K562 (cell line): ENCODE measurements at regions not wholly inside any gene's neighbourhood (a gene's known extent, or its start where the extent isn't known, plus 50 kb on each side); places are given as distances from the start of the nearest gene placed in this dataset.

Source experiments
- ATAC-seq: fragments of 200-7000 bp; cut with Tn5 transposase; 3 replicates; pipeline ENCODE4 v1.9.1; 2020; ENCODE audit warnings: moderate library complexity
- BruUV-seq: library from RNA; stranded (reverse); fragments of 400-500 nt; replicated peaks from 2 replicates; lab custom pipeline; 2021; lab: Mats Ljungman, UMichigan
- CTCF ChIA-PET: fragments of 300-600 bp; formaldehyde crosslinking; extraction: SDS; loops from one replicate; lab custom pipeline; 2021; ENCODE audit warnings: low intra/inter-chr PET ratio; lab: Yijun Ruan, JAX
- POLR2A ChIA-PET: fragments of 300-600, 350-650 bp; sonication (Branson Sonifier 250); formaldehyde crosslinking; extraction: SDS; loops from one replicate; lab custom pipeline; 2021; ENCODE audit warnings: antibody characterized with exemption, inconsistent platforms; lab: Yijun Ruan, JAX
- DNase-seq, 4 experiments: peaks; one replicate each; pipeline versions ENCODE4 v3.0.0 to v3.0.0-alpha.2; 2011 to 2018; ENCODE audit warnings: low spot score in 3 of 4, mixed read lengths in 3 of 4; ENCODE audit errors: extremely low read depth in 1 of 4
- FAIRE-seq: peaks from 2 replicates; lab custom pipeline; 2011; peaks lifted over from hg19 to GRCh38; lab: Jason Lieb, UNC
- H2AFZ ChIP-seq: 2 replicates; pipeline ENCODE4 v1.6.0; 2011; ENCODE audit warnings: low read depth, low read length, control low read depth, inconsistent platforms
- H3K27ac ChIP-seq: fragments of 200-600 bp; 3 replicates; pipeline ENCODE4 v1.8.0; 2011; ENCODE audit warnings: low read depth, mild to moderate bottlenecking, control low read depth, inconsistent platforms, low read length, moderate library complexity, mixed read lengths; ENCODE audit errors: extremely low read depth
- H3K27me3 ChIP-seq, 2 experiments: fragments of 300-600 bp in 1 of 2; 2 replicates in 1 of 2; 3 replicates in 1 of 2; pipeline versions ENCODE4 v1.6.0 to v1.8.0; 2011; ENCODE audit warnings: inconsistent platforms in 2 of 2, low read length in 2 of 2, mild to moderate bottlenecking in 1 of 2, mixed read lengths in 1 of 2, moderate library complexity in 1 of 2; ENCODE audit not compliant: control insufficient read depth in 2 of 2, insufficient read depth in 2 of 2
- H3K36me3 ChIP-seq: fragments of 300-600 bp; 3 replicates; pipeline ENCODE4 v1.8.0; 2011; ENCODE audit warnings: mild to moderate bottlenecking, low read length, inconsistent platforms; ENCODE audit not compliant: control insufficient read depth, insufficient read depth
- H3K4me1 ChIP-seq, 2 experiments: fragments of 200-600 bp in 1 of 2; replicated peaks in 1 of 2; 2 replicates in 1 of 2; 3 replicates in 1 of 2; pipeline versions ENCODE4 v1.5.1 to v1.8.0; 2011; ENCODE audit warnings: inconsistent platforms in 2 of 2, low read length in 2 of 2, mild to moderate bottlenecking in 1 of 2, mixed read lengths in 1 of 2, moderate library complexity in 1 of 2; ENCODE audit not compliant: control insufficient read depth in 2 of 2, insufficient read depth in 2 of 2
- H3K4me2 ChIP-seq: 2 replicates; pipeline ENCODE4 v1.6.1; 2011; ENCODE audit warnings: low read length, control low read depth, inconsistent platforms, mixed read lengths; ENCODE audit not compliant: insufficient read depth
- H3K4me3 ChIP-seq: fragments of 200-600 bp; sonication (generic), shearing (Covaris generic); 2 replicates; pipeline ENCODE4 v1.5.1; 2016; ENCODE audit warnings: control low read depth, inconsistent platforms
- H3K79me2 ChIP-seq: fragments of 200-600 bp; 3 replicates; pipeline ENCODE4 v1.8.0; 2011; ENCODE audit warnings: low read length, inconsistent platforms; ENCODE audit not compliant: control insufficient read depth, insufficient read depth
- H3K9ac ChIP-seq, 2 experiments: 2 replicates each; pipeline versions ENCODE4 v1.6.0 to v1.6.1; 2011; ENCODE audit warnings: low read depth in 2 of 2, low read length in 2 of 2, control low read depth in 1 of 2, inconsistent platforms in 1 of 2, mild to moderate bottlenecking in 1 of 2, mixed read lengths in 1 of 2; ENCODE audit not compliant: insufficient read depth in 1 of 2
- H3K9me1 ChIP-seq: one replicate; pipeline ENCODE4 v1.6.0; 2011; ENCODE audit warnings: inconsistent platforms, mild to moderate bottlenecking, low read length, moderate library complexity; ENCODE audit not compliant: control insufficient read depth, insufficient read depth
- H3K9me3 ChIP-seq: replicated peaks from 2 replicates; pipeline ENCODE4 v1.5.1; 2011; ENCODE audit warnings: low read depth, low read length, inconsistent platforms; ENCODE audit not compliant: control insufficient read depth, insufficient read depth
- H4K20me1 ChIP-seq: replicated peaks from 2 replicates; pipeline ENCODE4 v1.6.1; 2011; ENCODE audit warnings: low read length, inconsistent platforms, mixed read lengths; ENCODE audit not compliant: control insufficient read depth, insufficient read depth
- ATF6 ChIP-seq: sonication (generic); formaldehyde crosslinking; IDR thresholded peaks from 2 replicates; pipeline ENCODE4 v1.4.0; 2020; ENCODE audit warnings: mild to moderate bottlenecking, missing genetic modification reagents
- BCL6 ChIP-seq: fragments of 250-450 bp; sonication (Bioruptor Pico); IDR thresholded peaks from 2 replicates; pipeline ENCODE4 v1.4.0; 2020
- CHAMP1 ChIP-seq: fragments of 450-650 bp; IDR thresholded peaks from 2 replicates; pipeline ENCODE4 v1.6.1; 2016; ENCODE audit warnings: mild to moderate bottlenecking
- HDAC6 ChIP-seq: IDR thresholded peaks from 2 replicates; pipeline ENCODE4 v1.6.1; 2012; ENCODE audit warnings: low read depth, mild to moderate bottlenecking, control low read depth, inconsistent platforms, low read length, moderate library complexity
- IFI16 ChIP-seq: fragments of 250-450 bp; sonication (Bioruptor Pico); IDR thresholded peaks from 2 replicates; pipeline ENCODE4 v2.1.2; 2022; ENCODE audit warnings: mild to moderate bottlenecking, inconsistent platforms
- SMC3 ChIP-seq: conservative IDR thresholded peaks from 2 replicates; pipeline ENCODE4 v1.6.1; 2011; ENCODE audit warnings: low read depth, low read length, improper control_type of control experiment; ENCODE audit not compliant: insufficient read depth
- SPI1 ChIP-seq: IDR thresholded peaks from 2 replicates; pipeline ENCODE4 v1.6.1; 2011; ENCODE audit warnings: low read depth, low read length, control low read depth, borderline replicate concordance
- WGBS: fragments of 100-300 bp; shearing (Covaris generic); methylation state at CpG from one replicate; pipeline ENCODE4 v1.1.6; 2016; ENCODE audit warnings: low coverage, mixed read lengths; ENCODE audit not compliant: insufficient coverage; ENCODE audit errors: missing lambda C conversion rate; 5-methylcytosine and 5-hydroxymethylcytosine counted together
- in situ Hi-C: fragments of 300-500 bp; cut with MboI; formaldehyde crosslinking; loops from 4 replicates; pipeline ENCODE4 v1.15.0; 2018; ENCODE audit warnings: inconsistent platforms, mixed read lengths
- intact Hi-C: fragments of 100-400 bp; cut with micrococcal nuclease; formaldehyde crosslinking; loops from 2 replicates; pipeline ENCODE4 v1.14.2; 2022

GRCh38 chr2:167380555-167380954 lies 492.3 kb downstream of the XIRP2 start:
- Histone ChIP-seq H4K20me1 (no peaks in the 10 kb centered on the region), H3K9me1 (no peaks in the 10 kb centered on the region), H3K4me1 (no peaks in the 10 kb centered on the region), H3K4me3 (no peak overlapping the region), H3K79me2 (no peaks in the 10 kb centered on the region), H3K27me3 (no peaks in the 10 kb centered on the region), H2AFZ (no peak overlapping the region), H3K9ac (no peak overlapping the region), H3K4me2 (no peak overlapping the region), H3K27ac (no peak overlapping the region)
- POLR2A ChIA-PET = no interaction called here
- BruUV-seq = no TSS peak
- CTCF ChIA-PET = no interaction called here
- DNase-seq (no peak), FAIRE-seq (no peak), ATAC-seq (no peak)
- intact Hi-C loops (no loop called here), in situ Hi-C loops (no loop called here)
- 2% methylated on average over 4 of the region's 4 CpGs for WGBS
- TF ChIP-seq IFI16 (CRISPR knock-in tag) (no peak), ATF6 (CRISPR knock-in tag) (no peak), CHAMP1 (no peak), SMC3 (no peak), BCL6 (CRISPR knock-in tag) (no peak), HDAC6 (no peak), SPI1 (no peak)
- TF ChIP-seq, all 486 proteins: peak for 0
- Histone ChIP-seq H3K9me3 (no peaks in the 10 kb centered on the region), H3K36me3 (no peaks in the 10 kb centered on the region)
